HFF-Myc (cell line): ENCODE measurements at regions not wholly inside any gene's neighbourhood (a gene's known extent, or its start where the extent isn't known, plus 50 kb on each side); places are given as distances from the start of the nearest gene placed in this dataset.
"Not testable (repeated sequence)": the region's sequence is repeated elsewhere in the genome, so short reads cannot be mapped to it uniquely, and the experiment has no call there.

Experiments
- DNase-seq: peaks from one replicate; pipeline ENCODE4 v3.0.0-alpha.2; 2011; ENCODE audit warnings: low read depth; ENCODE audit errors: extremely low read depth
- H3K4me3 ChIP-seq: replicated peaks from 2 replicates; pipeline ENCODE4 v1.5.1; 2011; ENCODE audit warnings: low read depth, mild to moderate bottlenecking, control low read depth, low read length
- TF ChIP-seq, protein P1 (sequence below): IDR thresholded peaks from 2 replicates; pipeline ENCODE4 v1.5.1; 2012; ENCODE audit warnings: mild to moderate bottlenecking, low read depth, low read length, control low read depth; ENCODE audit errors: missing control alignments

DNA sequence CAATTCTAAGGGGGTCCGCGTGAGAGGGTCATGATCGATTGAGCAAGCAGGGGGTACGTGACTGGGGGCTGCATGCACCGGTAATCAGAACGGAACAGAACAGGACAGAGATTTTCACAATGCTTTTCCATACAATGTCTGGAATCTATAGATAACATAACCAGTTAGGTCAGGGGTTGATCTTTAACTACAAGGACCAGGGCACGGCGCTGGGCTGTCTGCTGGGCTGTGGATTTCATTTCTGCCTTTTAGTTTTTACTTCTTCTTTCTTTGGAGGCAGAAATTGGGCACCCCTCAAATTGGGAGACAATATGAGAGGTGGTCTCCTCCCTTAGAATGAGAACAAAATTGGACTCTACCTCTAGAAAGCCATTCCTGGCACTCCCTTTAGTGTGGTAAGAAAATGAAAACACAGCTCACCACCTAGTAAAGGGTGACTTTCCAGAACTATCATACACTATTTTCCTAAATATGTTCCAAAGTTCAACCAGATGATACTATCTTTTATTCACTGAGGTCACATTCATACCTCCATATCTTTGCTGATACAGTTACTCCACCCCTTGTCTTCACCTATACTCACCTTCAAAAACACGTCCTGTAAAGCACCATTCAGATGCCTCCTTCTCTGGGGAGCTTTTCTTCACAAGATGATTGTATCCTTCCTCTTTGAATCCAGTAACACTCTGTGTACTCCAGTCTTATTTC is 1058.3 kb upstream of the SLIT2 start:
- no peak overlapping the region for H3K4me3 ChIP-seq
- DNase-seq = no peak
- TF ChIP-seq, protein P1, sequence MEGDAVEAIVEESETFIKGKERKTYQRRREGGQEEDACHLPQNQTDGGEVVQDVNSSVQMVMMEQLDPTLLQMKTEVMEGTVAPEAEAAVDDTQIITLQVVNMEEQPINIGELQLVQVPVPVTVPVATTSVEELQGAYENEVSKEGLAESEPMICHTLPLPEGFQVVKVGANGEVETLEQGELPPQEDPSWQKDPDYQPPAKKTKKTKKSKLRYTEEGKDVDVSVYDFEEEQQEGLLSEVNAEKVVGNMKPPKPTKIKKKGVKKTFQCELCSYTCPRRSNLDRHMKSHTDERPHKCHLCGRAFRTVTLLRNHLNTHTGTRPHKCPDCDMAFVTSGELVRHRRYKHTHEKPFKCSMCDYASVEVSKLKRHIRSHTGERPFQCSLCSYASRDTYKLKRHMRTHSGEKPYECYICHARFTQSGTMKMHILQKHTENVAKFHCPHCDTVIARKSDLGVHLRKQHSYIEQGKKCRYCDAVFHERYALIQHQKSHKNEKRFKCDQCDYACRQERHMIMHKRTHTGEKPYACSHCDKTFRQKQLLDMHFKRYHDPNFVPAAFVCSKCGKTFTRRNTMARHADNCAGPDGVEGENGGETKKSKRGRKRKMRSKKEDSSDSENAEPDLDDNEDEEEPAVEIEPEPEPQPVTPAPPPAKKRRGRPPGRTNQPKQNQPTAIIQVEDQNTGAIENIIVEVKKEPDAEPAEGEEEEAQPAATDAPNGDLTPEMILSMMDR = no peak

DNA sequence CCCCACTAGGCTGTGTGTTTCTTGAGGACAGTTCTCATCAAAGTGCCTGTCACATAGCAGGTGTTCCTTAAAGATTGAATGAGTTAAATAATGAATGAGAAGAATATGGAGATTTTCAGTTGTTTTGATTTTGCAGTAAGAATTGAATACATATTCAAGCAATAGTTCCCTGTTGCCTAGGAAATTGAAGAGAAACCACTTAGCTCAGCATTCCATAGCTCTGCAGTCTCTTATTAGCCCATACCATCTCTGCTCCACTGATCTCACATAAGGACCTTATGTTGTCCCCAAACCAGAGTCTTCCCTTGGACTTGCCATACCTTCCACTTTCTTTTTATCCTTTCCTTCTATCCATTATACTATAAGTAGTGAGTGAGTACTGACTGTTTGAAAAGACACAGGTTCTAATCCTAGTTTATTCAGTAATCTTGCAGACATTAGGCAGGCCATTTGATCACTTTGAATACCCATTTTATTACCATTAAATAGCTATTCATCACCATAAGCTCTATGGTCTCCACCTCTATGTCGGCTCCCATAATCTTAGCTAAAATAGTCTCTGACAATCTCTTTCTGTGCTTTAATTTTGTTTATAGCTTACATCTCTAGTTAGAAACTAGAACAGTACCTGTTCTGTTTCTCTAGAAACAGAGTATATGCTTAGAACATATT is 1059.6 kb upstream of the SLIT2 start:
- H3K4me3 ChIP-seq = no peak overlapping the region
- TF ChIP-seq, protein P1 = no peak
- DNase-seq = no peak

DNA sequence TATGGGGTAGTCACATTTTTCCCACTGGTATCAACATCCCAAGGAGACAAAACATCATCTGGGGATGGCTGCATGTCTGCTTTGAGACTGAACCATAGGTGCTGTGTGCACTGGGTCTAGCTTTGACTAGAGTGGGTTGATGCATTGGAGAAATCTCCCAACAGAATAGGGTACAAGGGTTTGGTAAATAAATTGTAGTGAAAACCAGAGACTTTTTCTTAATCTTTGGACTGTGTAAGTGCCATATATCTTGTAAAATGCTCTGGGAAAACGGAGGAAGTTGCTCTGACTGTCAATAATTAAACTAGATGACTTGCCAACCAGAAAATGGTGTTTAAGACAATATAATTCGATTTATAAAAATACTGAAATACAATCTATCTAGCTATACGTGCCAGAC is 1064.0 kb upstream of the SLIT2 start:
- H3K4me3 ChIP-seq = no peak overlapping the region
- TF ChIP-seq, protein P1 = no peak
- no peak for DNase-seq

DNA sequence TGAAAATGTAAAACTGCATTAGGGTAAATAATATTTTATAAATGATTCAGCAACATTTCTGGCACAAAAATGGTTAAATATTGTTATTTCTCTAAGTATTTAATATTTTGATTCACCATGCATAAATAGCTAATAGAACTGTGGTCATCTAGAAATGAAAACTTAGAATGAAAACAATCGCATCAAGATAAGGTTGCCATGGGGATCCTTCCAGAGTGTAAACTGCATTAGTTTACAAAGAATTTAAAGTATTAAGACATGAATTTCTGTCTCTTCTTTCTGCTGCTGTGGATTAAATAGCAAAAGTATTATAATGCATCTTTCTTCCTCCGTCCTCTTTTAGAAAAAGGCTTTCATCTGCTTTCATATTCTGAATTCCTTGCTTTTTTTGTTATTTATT is 1064.6 kb upstream of the SLIT2 start:
- no peak overlapping the region for H3K4me3 ChIP-seq
- DNase-seq = no peak
- TF ChIP-seq, protein P1 = no peak

DNA sequence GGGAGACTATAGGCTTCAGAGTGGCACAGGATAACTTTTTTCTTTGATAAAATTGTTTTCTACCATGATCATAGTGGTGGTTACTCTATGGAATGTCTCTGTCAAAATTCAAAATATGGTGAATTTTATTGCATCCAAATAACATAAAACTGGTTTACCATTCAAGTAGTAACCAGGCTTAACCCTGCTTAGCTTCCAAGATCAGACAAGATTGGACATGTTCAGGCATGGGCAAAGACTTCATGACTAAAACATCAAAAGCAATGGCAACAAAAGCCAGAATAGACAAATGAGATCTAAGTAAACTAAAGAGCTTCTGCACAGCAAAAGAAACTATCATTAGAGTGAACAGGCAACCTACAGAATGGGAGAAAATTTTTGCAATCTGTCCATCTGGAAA is 1070.1 kb upstream of the SLIT2 start:
- DNase-seq, H3K4me3 ChIP-seq: not testable (repeated sequence)

DNA sequence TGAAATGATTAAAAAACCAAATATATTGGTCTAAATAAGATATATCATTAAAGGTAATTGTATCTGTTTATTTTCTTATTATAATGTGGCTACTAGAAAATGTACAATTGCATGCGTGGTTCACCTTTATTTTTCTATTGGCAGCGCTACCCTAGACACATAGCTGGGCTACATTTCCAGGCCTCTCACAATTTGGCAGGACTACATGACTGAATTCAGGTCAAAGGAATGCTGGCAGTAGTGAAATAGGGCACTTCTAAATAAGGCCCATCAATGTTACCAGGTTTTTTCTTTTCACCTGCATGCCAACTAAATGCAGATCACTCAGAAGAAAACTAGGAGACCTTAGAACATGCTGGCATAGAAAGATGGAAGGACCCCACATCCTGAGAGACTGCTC is 1072.9 kb upstream of the SLIT2 start:
- TF ChIP-seq, protein P1 = no peak
- no peak overlapping the region for H3K4me3 ChIP-seq
- DNase-seq = no peak

DNA sequence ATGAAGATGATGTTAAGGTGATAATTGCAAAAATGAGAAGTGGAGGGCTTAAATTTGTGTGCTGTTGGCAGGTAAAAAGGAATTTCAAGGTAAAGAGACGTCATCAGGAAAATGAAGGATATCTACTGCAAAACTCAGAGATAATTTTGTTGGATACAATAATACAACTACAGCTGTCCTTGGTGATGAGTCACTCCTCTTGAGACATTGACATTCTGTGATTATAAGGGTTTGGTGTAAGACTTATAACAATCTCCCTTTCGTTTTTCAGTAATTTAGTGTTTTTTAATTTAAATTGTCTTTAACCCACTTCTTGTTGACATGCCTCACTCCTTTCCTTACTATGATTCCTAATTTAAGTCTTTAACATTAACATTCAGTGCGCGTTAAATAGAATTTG is 1074.1 kb upstream of the SLIT2 start:
- no peak overlapping the region for H3K4me3 ChIP-seq
- no peak for DNase-seq
- TF ChIP-seq, protein P1 = no peak
